GM23338 (cell line): ENCODE measurements at regions not wholly inside any gene's neighbourhood (a gene's known extent, or its start where the extent isn't known, plus 50 kb on each side); places are given as distances from the start of the nearest gene placed in this dataset.

Source experiments
- ATAC-seq: fragments of 200-7000 bp; cut with Tn5 transposase; 3 replicates; pipeline ENCODE4 v1.9.1; 2020
- DNase-seq: peaks from one replicate; pipeline ENCODE4 v3.0.0-alpha.2; 2015; ENCODE audit warnings: low spot score
- H2AFZ ChIP-seq: fragments of 200-600 bp; sonication (generic); 2 replicates; pipeline ENCODE4 v1.8.0; 2016; ENCODE audit warnings: antibody characterized with exemption, mild to moderate bottlenecking, moderate library complexity
- H3F3A ChIP-seq: fragments of 200-600 bp; sonication (generic); replicated peaks from 2 replicates; pipeline ENCODE4 v1.8.0; 2017; ENCODE audit warnings: antibody characterized with exemption, mixed run types, low read depth
- H3K27ac ChIP-seq: fragments of 200-600 bp; sonication (generic); 2 replicates; pipeline ENCODE4 v1.6.1; 2016; ENCODE audit warnings: low read depth
- H3K27me3 ChIP-seq: fragments of 200-600 bp; sonication (generic); 2 replicates; pipeline ENCODE4 v1.8.0; 2016; ENCODE audit warnings: mild to moderate bottlenecking, mixed run types, moderate library complexity; ENCODE audit not compliant: insufficient read depth
- H3K36me3 ChIP-seq: fragments of 200-600 bp; sonication (generic); 2 replicates; pipeline ENCODE4 v1.8.0; 2016; ENCODE audit warnings: mild to moderate bottlenecking; ENCODE audit not compliant: insufficient read depth
- H3K4me1 ChIP-seq: fragments of 200-600 bp; sonication (generic); 2 replicates; pipeline ENCODE4 v1.8.0; 2016; ENCODE audit warnings: mild to moderate bottlenecking, moderate library complexity; ENCODE audit not compliant: insufficient read depth
- H3K4me2 ChIP-seq: fragments of 200-600 bp; sonication (generic); 2 replicates; pipeline ENCODE4 v1.7.1; 2017; ENCODE audit warnings: mixed run types
- H3K4me3 ChIP-seq: fragments of 200-600 bp; sonication (generic); 2 replicates; pipeline ENCODE4 v1.6.1; 2016; ENCODE audit warnings: mixed run types
- H3K79me2 ChIP-seq: fragments of 200-600 bp; sonication (generic); replicated peaks from 2 replicates; pipeline ENCODE4 v1.8.0; 2017; ENCODE audit warnings: mild to moderate bottlenecking; ENCODE audit not compliant: insufficient read depth
- H3K9me2 ChIP-seq: fragments of 200-600 bp; sonication (generic); 2 replicates; pipeline ENCODE4 v1.8.0; 2017; ENCODE audit not compliant: insufficient read depth
- H4K20me1 ChIP-seq: fragments of 200-600 bp; sonication (generic); replicated peaks from 2 replicates; pipeline ENCODE4 v1.8.0; 2017; ENCODE audit warnings: mild to moderate bottlenecking; ENCODE audit not compliant: insufficient read depth
- H3K27ac Mint-ChIP-seq: 2 replicates; pipeline ENCODE4 v1.8.0; 2020; ENCODE audit warnings: inconsistent platforms, mild to moderate bottlenecking, moderate library complexity, mixed read lengths
- H3K27me3 Mint-ChIP-seq: 3 replicates; pipeline ENCODE4 v1.8.0; 2022; ENCODE audit warnings: low read depth, mild to moderate bottlenecking, moderate library complexity, mixed read lengths, inconsistent platforms; ENCODE audit not compliant: insufficient read depth, poor library complexity
- H3K36me3 Mint-ChIP-seq: 3 replicates; pipeline ENCODE4 v1.8.0; 2021; ENCODE audit warnings: low read depth, mild to moderate bottlenecking, inconsistent platforms, moderate library complexity, mixed read lengths
- H3K4me1 Mint-ChIP-seq: 3 replicates; pipeline ENCODE4 v1.8.0; 2020; ENCODE audit warnings: mild to moderate bottlenecking, inconsistent platforms, mixed read lengths
- H3K4me3 Mint-ChIP-seq: 3 replicates; pipeline ENCODE4 v1.8.0; 2021; ENCODE audit warnings: moderate library complexity, mild to moderate bottlenecking, inconsistent platforms, mixed read lengths
- H3K9me3 Mint-ChIP-seq: 3 replicates; pipeline ENCODE4 v1.8.0; 2020; ENCODE audit warnings: moderate library complexity, mild to moderate bottlenecking, inconsistent platforms, mixed read lengths
- CREB1 ChIP-seq: fragments of 250-450 bp; sonication (Bioruptor Pico); IDR thresholded peaks from 2 replicates; pipeline ENCODE4 v1.5.0; 2020; ENCODE audit warnings: low read depth, mild to moderate bottlenecking, moderate library complexity
- EZH2 ChIP-seq: fragments of 200-600 bp; sonication (generic); IDR thresholded peaks from one replicate; pipeline ENCODE4 v1.8.0; 2017; ENCODE audit warnings: antibody characterized with exemption, mild to moderate bottlenecking, low read depth; ENCODE audit not compliant: unreplicated experiment
- JUNB ChIP-seq: IDR thresholded peaks from one replicate; pipeline ENCODE4 v1.6.1; 2016; ENCODE audit warnings: antibody characterized with exemption; ENCODE audit not compliant: unreplicated experiment
- NANOG ChIP-seq: IDR thresholded peaks from 2 replicates; pipeline ENCODE4 v1.6.1; 2016; ENCODE audit warnings: antibody characterized with exemption, borderline replicate concordance
- POLR2AphosphoS5 ChIP-seq: IDR thresholded peaks from 2 replicates; pipeline ENCODE4 v1.6.1; 2016; ENCODE audit warnings: antibody characterized with exemption, low read depth
- STAT1 ChIP-seq: IDR thresholded peaks from one replicate; pipeline ENCODE4 v1.6.1; 2016; ENCODE audit warnings: antibody characterized with exemption; ENCODE audit not compliant: unreplicated experiment
- ZNF114 ChIP-seq: fragments of 250-450 bp; sonication (Bioruptor Pico); IDR thresholded peaks from 2 replicates; pipeline ENCODE4 v1.5.0; 2020; ENCODE audit warnings: mild to moderate bottlenecking, moderate library complexity
- TF ChIP-seq, protein P1 (sequence below), 2 experiments: fragments of 200-600 bp in 1 of 2; sonication (generic) in 1 of 2; conservative IDR thresholded peaks; 2 replicates each; pipeline versions ENCODE4 v1.5.1 to v1.6.1; 2016 to 2017; ENCODE audit warnings: antibody characterized with exemption in 2 of 2, low read depth in 2 of 2, mild to moderate bottlenecking in 2 of 2, moderate library complexity in 1 of 2
- TF ChIP-seq, protein P2 (sequence below): IDR thresholded peaks from 2 replicates; pipeline ENCODE4 v1.6.1; 2016; ENCODE audit warnings: antibody characterized with exemption
- TF ChIP-seq, protein P3 (sequence below): IDR thresholded peaks from one replicate; pipeline ENCODE4 v1.6.1; 2018; ENCODE audit warnings: antibody characterized with exemption; ENCODE audit not compliant: unreplicated experiment

DNA sequence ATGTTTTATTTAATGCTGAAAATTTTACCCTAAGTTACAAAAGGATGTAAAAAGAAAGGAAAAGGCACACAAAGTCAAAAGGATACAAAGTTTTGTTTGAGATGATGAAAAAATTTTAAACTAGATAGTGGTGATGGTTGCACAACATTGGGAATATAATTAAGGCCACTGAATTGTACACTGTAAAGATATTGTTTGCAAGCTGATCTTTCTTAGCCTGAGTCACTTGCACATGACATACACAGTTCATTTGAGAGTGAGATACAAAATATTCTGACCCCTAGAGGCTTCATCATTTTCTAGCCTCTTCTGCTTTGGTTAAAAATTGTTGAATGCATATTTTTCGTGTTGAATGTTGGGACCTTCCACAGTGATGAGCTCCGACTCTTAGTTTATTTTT is 462.6 kb downstream of the HDGFL1 start (continued):
- TF ChIP-seq STAT1 (no peak), NANOG (no peak), EZH2 (no peak), POLR2AphosphoS5 (no peak), CREB1 (CRISPR knock-in tag) (no peak), ZNF114 (CRISPR knock-in tag) (no peak), JUNB (no peak)
- TF ChIP-seq, protein P1, sequence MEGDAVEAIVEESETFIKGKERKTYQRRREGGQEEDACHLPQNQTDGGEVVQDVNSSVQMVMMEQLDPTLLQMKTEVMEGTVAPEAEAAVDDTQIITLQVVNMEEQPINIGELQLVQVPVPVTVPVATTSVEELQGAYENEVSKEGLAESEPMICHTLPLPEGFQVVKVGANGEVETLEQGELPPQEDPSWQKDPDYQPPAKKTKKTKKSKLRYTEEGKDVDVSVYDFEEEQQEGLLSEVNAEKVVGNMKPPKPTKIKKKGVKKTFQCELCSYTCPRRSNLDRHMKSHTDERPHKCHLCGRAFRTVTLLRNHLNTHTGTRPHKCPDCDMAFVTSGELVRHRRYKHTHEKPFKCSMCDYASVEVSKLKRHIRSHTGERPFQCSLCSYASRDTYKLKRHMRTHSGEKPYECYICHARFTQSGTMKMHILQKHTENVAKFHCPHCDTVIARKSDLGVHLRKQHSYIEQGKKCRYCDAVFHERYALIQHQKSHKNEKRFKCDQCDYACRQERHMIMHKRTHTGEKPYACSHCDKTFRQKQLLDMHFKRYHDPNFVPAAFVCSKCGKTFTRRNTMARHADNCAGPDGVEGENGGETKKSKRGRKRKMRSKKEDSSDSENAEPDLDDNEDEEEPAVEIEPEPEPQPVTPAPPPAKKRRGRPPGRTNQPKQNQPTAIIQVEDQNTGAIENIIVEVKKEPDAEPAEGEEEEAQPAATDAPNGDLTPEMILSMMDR (conservative IDR thresholded peaks at IDR 0.05; ENCODE audit: low read depth in 2 of 2): no peak
- TF ChIP-seq, protein P2, sequence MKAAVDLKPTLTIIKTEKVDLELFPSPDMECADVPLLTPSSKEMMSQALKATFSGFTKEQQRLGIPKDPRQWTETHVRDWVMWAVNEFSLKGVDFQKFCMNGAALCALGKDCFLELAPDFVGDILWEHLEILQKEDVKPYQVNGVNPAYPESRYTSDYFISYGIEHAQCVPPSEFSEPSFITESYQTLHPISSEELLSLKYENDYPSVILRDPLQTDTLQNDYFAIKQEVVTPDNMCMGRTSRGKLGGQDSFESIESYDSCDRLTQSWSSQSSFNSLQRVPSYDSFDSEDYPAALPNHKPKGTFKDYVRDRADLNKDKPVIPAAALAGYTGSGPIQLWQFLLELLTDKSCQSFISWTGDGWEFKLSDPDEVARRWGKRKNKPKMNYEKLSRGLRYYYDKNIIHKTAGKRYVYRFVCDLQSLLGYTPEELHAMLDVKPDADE: no peak
- TF ChIP-seq, protein P3, sequence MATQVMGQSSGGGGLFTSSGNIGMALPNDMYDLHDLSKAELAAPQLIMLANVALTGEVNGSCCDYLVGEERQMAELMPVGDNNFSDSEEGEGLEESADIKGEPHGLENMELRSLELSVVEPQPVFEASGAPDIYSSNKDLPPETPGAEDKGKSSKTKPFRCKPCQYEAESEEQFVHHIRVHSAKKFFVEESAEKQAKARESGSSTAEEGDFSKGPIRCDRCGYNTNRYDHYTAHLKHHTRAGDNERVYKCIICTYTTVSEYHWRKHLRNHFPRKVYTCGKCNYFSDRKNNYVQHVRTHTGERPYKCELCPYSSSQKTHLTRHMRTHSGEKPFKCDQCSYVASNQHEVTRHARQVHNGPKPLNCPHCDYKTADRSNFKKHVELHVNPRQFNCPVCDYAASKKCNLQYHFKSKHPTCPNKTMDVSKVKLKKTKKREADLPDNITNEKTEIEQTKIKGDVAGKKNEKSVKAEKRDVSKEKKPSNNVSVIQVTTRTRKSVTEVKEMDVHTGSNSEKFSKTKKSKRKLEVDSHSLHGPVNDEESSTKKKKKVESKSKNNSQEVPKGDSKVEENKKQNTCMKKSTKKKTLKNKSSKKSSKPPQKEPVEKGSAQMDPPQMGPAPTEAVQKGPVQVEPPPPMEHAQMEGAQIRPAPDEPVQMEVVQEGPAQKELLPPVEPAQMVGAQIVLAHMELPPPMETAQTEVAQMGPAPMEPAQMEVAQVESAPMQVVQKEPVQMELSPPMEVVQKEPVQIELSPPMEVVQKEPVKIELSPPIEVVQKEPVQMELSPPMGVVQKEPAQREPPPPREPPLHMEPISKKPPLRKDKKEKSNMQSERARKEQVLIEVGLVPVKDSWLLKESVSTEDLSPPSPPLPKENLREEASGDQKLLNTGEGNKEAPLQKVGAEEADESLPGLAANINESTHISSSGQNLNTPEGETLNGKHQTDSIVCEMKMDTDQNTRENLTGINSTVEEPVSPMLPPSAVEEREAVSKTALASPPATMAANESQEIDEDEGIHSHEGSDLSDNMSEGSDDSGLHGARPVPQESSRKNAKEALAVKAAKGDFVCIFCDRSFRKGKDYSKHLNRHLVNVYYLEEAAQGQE: no peak

DNA sequence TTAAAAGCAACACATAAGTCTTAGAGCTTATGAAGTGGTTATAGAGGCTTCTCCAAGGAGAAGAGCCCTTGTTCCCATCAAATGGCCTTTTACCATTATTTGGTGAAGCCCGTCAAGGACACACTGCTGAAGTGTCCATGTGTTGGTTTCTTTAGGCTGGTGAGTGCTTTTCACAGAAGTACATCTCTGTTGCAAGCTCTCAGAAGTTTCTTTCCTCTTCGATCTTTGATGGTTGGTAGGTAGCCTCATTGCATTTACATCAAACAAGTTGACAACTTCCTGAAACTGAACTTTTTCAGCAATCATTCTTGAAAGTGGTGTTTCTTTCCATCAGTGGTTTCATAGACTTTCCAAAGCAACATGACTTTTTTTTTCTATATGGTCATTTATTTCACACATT is 465.6 kb downstream of the HDGFL1 start:
- H3K27me3 Mint-ChIP-seq: no peaks in the 10 kb centered on the region
- DNase-seq (no peak), ATAC-seq (no peak)
- Histone ChIP-seq H3F3A (no peaks in the 10 kb centered on the region), H3K27me3 (no peaks in the 10 kb centered on the region), H3K79me2 (no peaks in the 10 kb centered on the region), H3K36me3 (no peaks in the 10 kb centered on the region), H3K4me2 (no peak overlapping the region), H4K20me1 (no peaks in the 10 kb centered on the region), H3K9me2 (0 out of 2 replicates have a peak, but pooled peaks cover 7% of the 10 kb centered on the region), H3K4me1 (no peaks in the 10 kb centered on the region), H3K27ac (no peak overlapping the region), H2AFZ (no peak overlapping the region), H3K4me3 (no peak overlapping the region)
- H3K9me3 Mint-ChIP-seq: no peaks in the 10 kb centered on the region
- TF ChIP-seq ZNF114 (CRISPR knock-in tag) (no peak), JUNB (no peak), EZH2 (no peak)
- TF ChIP-seq, protein P3: no peak
- TF ChIP-seq, protein P2: no peak
- no peaks in the 10 kb centered on the region for H3K4me1 Mint-ChIP-seq
- H3K36me3 Mint-ChIP-seq: no peaks in the 10 kb centered on the region
- no peak overlapping the region for H3K4me3 Mint-ChIP-seq
- no peak overlapping the region for H3K27ac Mint-ChIP-seq
